Ovary (tissue), 7 donors: ENCODE measurements at regions not wholly inside any gene's neighbourhood (a gene's known extent, or its start where the extent isn't known, plus 50 kb on each side); places are given as distances from the start of the nearest gene placed in this dataset.

Experiments used
- DNase-seq, 5 donors: peaks; one replicate each; pipeline ENCODE4 v3.0.0-alpha.2; 2019 to 2020
- H3K27ac ChIP-seq, 2 donors: fragments of 200-600 bp; one replicate each; pipeline versions ENCODE4 v1.5.1 to v1.8.0; 2019 to 2022
- H3K27me3 ChIP-seq: fragments of 200-600 bp; one replicate; pipeline ENCODE4 v1.8.0; 2022
- H3K36me3 ChIP-seq: fragments of 200-600 bp; sonication (generic); one replicate; pipeline ENCODE4 v1.5.1; 2019
- H3K4me1 ChIP-seq: one replicate; pipeline ENCODE4 v1.8.1; 2013; ENCODE audit warnings: mild to moderate bottlenecking, moderate library complexity; ENCODE audit not compliant: insufficient read depth
- H3K4me3 ChIP-seq: fragments of 200-600 bp; sonication (generic); one replicate; pipeline ENCODE4 v1.5.1; 2017
- H3K9me3 ChIP-seq, 2 donors: fragments of 200-600 bp in 1 of 2; sonication (generic) in 1 of 2; one replicate each; pipeline versions ENCODE4 v1.5.1 to v1.8.1; 2013 to 2019; ENCODE audit warnings: mild to moderate bottlenecking in 1 of 2, moderate library complexity in 1 of 2
- CTCF ChIP-seq, 3 donors: fragments of 450-650 bp in 2 of 3; fragments of 200-600 bp in 1 of 3; IDR thresholded peaks; one replicate each; pipeline versions ENCODE4 v1.5.1 to v1.8.0; 2016 to 2022; ENCODE audit warnings: antibody characterized with exemption in 3 of 3, mild to moderate bottlenecking in 1 of 3
- EP300 ChIP-seq: sonication (generic); formaldehyde crosslinking; IDR thresholded peaks from one replicate; pipeline ENCODE4 v1.6.1; 2017; ENCODE audit warnings: antibody characterized with exemption
- POLR2A ChIP-seq: fragments of 450-650 bp; IDR thresholded peaks from one replicate; pipeline ENCODE4 v1.6.1; 2017; ENCODE audit warnings: antibody characterized with exemption, mild to moderate bottlenecking, moderate library complexity
- WGBS, 3 donors: extraction: QIAGEN DNeasy Blood & Tissue Kit in 1 of 3; methylation state at CpG; one replicate each; pipeline versions ENCODE4 v1.1.5 to v1.1.7; 2013 to 2017; 5-methylcytosine and 5-hydroxymethylcytosine counted together
- intact Hi-C, 4 donors: fragments of 100-400 bp; cut with DNase I; formaldehyde crosslinking; loops; one replicate each; pipeline versions ENCODE4 v1.11.0 to v1.15.1; 2022 to 2023
- donor health status: DM: no; HTN: no; CAD: no; lungs with moderate emphysema.
- donor health status: DM: no; HTN: no; CAD: no.
- donor health status: Bipolar disorder and iron deficiency.
- donor health status: DM: no; HTN: no; CAD: no.
- donor health status: DM: yes; HTN: yes; CAD: no.

- Histone ChIP-seq H3K27ac (no peak overlapping the region), H3K4me1 (no peaks in the 10 kb centered on the region), H3K27me3 (no peaks in the 10 kb centered on the region), H3K9me3 (no peaks in the 10 kb centered on the region), H3K4me3 (no peak overlapping the region), H3K36me3 (no peaks in the 10 kb centered on the region)
- intact Hi-C loops = no loop called here
- TF ChIP-seq CTCF (IDR thresholded peaks at IDR 0.05) (no peak), POLR2A (no peak), EP300 (no peak)
- no peak for DNase-seq
Observed at GRCh38 chr3:90134090-90134489, 1026.7 kb downstream of the EPHA3 start.

GRCh38 chr3:90136456-90137191, 1029.2 kb downstream of the EPHA3 start:
- intact Hi-C loops = no loop called here
- Histone ChIP-seq H3K4me1 (no peaks in the 10 kb centered on the region), H3K27ac (no peak overlapping the region), H3K36me3 (no peaks in the 10 kb centered on the region), H3K27me3 (no peaks in the 10 kb centered on the region), H3K9me3 (no peaks in the 10 kb centered on the region), H3K4me3 (no peak overlapping the region)
- no peak for DNase-seq
- TF ChIP-seq EP300 (no peak), CTCF (IDR thresholded peaks at IDR 0.05) (no peak), POLR2A (no peak)

GRCh38 chr3:90145094-90145860, 1037.9 kb downstream of the EPHA3 start:
- intact Hi-C loops = no loop called here
- no peaks in the 10 kb centered on the region for H3K36me3 ChIP-seq
- no peaks in the 10 kb centered on the region for H3K9me3 ChIP-seq
- DNase-seq = no peak
- no peak overlapping the region for H3K27ac ChIP-seq
- H3K27me3 ChIP-seq = no peaks in the 10 kb centered on the region
- H3K4me3 ChIP-seq = no peak overlapping the region
- no peak for TF ChIP-seq EP300
- no peak for TF ChIP-seq CTCF (IDR thresholded peaks at IDR 0.05)
- TF ChIP-seq POLR2A = no peak
- 10 to 20% (median 15%) methylated on average over 4 of the region's 4 CpGs for WGBS, 3 donors
- H3K4me1 ChIP-seq = no peaks in the 10 kb centered on the region

GRCh38 chr3:90180096-90180495, 1072.7 kb downstream of the EPHA3 start:
- H3K27me3 ChIP-seq = no peaks in the 10 kb centered on the region
- DNase-seq = no peak
- no peak for TF ChIP-seq EP300
- TF ChIP-seq CTCF (IDR thresholded peaks at IDR 0.05) = no peak
- no peak for TF ChIP-seq POLR2A
- intact Hi-C loops = loop anchor here in 2 of 4 donors (10.0 kb wide), 1 partner anchor 1975 kb away; no protein-coding TSS in a partner anchor
- peaks cover 2% of the 10 kb centered on the region for H3K4me1 ChIP-seq
- no peak overlapping the region for H3K4me3 ChIP-seq
- 62 to 73% (median 73%) methylated on average over 2 of the region's 2 CpGs for WGBS, 3 donors
- no peaks in the 10 kb centered on the region for H3K9me3 ChIP-seq
- no peak overlapping the region for H3K27ac ChIP-seq
- H3K36me3 ChIP-seq = no peaks in the 10 kb centered on the region
